ENCODE measurements at regions not wholly inside any gene's neighbourhood (a gene's known extent, or its start where the extent isn't known, plus 50 kb on each side); places are given as distances from the start of the nearest gene placed in this dataset.

- TF ChIP-seq, protein P1, sequence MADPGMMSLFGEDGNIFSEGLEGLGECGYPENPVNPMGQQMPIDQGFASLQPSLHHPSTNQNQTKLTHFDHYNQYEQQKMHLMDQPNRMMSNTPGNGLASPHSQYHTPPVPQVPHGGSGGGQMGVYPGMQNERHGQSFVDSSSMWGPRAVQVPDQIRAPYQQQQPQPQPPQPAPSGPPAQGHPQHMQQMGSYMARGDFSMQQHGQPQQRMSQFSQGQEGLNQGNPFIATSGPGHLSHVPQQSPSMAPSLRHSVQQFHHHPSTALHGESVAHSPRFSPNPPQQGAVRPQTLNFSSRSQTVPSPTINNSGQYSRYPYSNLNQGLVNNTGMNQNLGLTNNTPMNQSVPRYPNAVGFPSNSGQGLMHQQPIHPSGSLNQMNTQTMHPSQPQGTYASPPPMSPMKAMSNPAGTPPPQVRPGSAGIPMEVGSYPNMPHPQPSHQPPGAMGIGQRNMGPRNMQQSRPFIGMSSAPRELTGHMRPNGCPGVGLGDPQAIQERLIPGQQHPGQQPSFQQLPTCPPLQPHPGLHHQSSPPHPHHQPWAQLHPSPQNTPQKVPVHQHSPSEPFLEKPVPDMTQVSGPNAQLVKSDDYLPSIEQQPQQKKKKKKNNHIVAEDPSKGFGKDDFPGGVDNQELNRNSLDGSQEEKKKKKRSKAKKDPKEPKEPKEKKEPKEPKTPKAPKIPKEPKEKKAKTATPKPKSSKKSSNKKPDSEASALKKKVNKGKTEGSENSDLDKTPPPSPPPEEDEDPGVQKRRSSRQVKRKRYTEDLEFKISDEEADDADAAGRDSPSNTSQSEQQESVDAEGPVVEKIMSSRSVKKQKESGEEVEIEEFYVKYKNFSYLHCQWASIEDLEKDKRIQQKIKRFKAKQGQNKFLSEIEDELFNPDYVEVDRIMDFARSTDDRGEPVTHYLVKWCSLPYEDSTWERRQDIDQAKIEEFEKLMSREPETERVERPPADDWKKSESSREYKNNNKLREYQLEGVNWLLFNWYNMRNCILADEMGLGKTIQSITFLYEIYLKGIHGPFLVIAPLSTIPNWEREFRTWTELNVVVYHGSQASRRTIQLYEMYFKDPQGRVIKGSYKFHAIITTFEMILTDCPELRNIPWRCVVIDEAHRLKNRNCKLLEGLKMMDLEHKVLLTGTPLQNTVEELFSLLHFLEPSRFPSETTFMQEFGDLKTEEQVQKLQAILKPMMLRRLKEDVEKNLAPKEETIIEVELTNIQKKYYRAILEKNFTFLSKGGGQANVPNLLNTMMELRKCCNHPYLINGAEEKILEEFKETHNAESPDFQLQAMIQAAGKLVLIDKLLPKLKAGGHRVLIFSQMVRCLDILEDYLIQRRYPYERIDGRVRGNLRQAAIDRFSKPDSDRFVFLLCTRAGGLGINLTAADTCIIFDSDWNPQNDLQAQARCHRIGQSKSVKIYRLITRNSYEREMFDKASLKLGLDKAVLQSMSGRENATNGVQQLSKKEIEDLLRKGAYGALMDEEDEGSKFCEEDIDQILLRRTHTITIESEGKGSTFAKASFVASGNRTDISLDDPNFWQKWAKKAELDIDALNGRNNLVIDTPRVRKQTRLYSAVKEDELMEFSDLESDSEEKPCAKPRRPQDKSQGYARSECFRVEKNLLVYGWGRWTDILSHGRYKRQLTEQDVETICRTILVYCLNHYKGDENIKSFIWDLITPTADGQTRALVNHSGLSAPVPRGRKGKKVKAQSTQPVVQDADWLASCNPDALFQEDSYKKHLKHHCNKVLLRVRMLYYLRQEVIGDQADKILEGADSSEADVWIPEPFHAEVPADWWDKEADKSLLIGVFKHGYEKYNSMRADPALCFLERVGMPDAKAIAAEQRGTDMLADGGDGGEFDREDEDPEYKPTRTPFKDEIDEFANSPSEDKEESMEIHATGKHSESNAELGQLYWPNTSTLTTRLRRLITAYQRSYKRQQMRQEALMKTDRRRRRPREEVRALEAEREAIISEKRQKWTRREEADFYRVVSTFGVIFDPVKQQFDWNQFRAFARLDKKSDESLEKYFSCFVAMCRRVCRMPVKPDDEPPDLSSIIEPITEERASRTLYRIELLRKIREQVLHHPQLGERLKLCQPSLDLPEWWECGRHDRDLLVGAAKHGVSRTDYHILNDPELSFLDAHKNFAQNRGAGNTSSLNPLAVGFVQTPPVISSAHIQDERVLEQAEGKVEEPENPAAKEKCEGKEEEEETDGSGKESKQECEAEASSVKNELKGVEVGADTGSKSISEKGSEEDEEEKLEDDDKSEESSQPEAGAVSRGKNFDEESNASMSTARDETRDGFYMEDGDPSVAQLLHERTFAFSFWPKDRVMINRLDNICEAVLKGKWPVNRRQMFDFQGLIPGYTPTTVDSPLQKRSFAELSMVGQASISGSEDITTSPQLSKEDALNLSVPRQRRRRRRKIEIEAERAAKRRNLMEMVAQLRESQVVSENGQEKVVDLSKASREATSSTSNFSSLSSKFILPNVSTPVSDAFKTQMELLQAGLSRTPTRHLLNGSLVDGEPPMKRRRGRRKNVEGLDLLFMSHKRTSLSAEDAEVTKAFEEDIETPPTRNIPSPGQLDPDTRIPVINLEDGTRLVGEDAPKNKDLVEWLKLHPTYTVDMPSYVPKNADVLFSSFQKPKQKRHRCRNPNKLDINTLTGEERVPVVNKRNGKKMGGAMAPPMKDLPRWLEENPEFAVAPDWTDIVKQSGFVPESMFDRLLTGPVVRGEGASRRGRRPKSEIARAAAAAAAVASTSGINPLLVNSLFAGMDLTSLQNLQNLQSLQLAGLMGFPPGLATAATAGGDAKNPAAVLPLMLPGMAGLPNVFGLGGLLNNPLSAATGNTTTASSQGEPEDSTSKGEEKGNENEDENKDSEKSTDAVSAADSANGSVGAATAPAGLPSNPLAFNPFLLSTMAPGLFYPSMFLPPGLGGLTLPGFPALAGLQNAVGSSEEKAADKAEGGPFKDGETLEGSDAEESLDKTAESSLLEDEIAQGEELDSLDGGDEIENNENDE (IDR thresholded peaks at IDR 0.05; ENCODE audit: insufficient replicate concordance, low read length): no peak
Observed at GRCh38 chr4:64588507-64588906, 179.3 kb upstream of the TECRL start (continued).
